NCI-H146 (cell line): ENCODE measurements at regions not wholly inside any gene's neighbourhood (a gene's known extent, or its start where the extent isn't known, plus 50 kb on each side); places are given as distances from the start of the nearest gene placed in this dataset.
"Not testable (repeated sequence)": the region's sequence is repeated elsewhere in the genome, so short reads cannot be mapped to it uniquely, and the experiment has no call there.

Experiments
- DNase-seq: peaks from one replicate; lab custom pipeline; 2025; lab: John Stamatoyannopoulos, UW

- no peak for DNase-seq
Measured at GRCh38 chr2:153532140-153532539, 53.6 kb upstream of the RPRM start.

- DNase-seq, result not testable (repeated sequence)
Measured at GRCh38 chr2:153533803-153534202, 55.2 kb upstream of the RPRM start.

- DNase-seq, result not testable (repeated sequence)
Measured at GRCh38 chr2:153534590-153534989, 56.0 kb upstream of the RPRM start.

- no peak for DNase-seq
Measured at GRCh38 chr2:153536115-153536514, 57.6 kb upstream of the RPRM start.

GRCh38 chr2:153538102-153538501 lies 59.5 kb upstream of the RPRM start:
- not testable (repeated sequence) for DNase-seq

- DNase-seq, result peak; percentile 95
Measured at GRCh38 chr2:153543635-153544071, 65.1 kb upstream of the RPRM start.

GRCh38 chr2:153546358-153546757 lies 67.8 kb upstream of the RPRM start:
- no peak for DNase-seq

- DNase-seq, result no peak
Measured at GRCh38 chr2:153548536-153548935, 70.0 kb upstream of the RPRM start.

GRCh38 chr2:153551698-153552097 lies 73.1 kb upstream of the RPRM start:
- no peak for DNase-seq

GRCh38 chr2:153557211-153557610 lies 78.6 kb upstream of the RPRM start:
- no peak for DNase-seq

GRCh38 chr2:153557714-153558113 lies 79.2 kb upstream of the RPRM start:
- DNase-seq, result no peak

GRCh38 chr2:153558247-153558646 lies 79.7 kb upstream of the RPRM start:
- DNase-seq, result no peak

GRCh38 chr2:153567367-153567766 lies 88.8 kb upstream of the RPRM start:
- DNase-seq, result no peak

GRCh38 chr2:153568105-153568504 lies 89.5 kb upstream of the RPRM start:
- DNase-seq, result no peak

GRCh38 chr2:153575171-153575853 lies 96.8 kb upstream of the RPRM start:
- no peak for DNase-seq

GRCh38 chr2:153584244-153584643 lies 105.7 kb upstream of the RPRM start:
- DNase-seq, result no peak

GRCh38 chr2:153588408-153588807 lies 109.8 kb upstream of the RPRM start:
- no peak for DNase-seq

- DNase-seq, result no peak
Measured at GRCh38 chr2:153589586-153589985, 111.0 kb upstream of the RPRM start.

- DNase-seq, result peak; percentile 74
Measured at GRCh38 chr2:153593086-153593485, 114.5 kb upstream of the RPRM start.

- peak; percentile 61 for DNase-seq
Measured at GRCh38 chr2:153595939-153596338, 117.4 kb upstream of the RPRM start.

- peak; percentile 88 for DNase-seq
Measured at GRCh38 chr2:153601812-153602211, 123.2 kb upstream of the RPRM start.

- DNase-seq, result no peak
Measured at GRCh38 chr2:153604133-153604532, 125.6 kb upstream of the RPRM start.

GRCh38 chr2:153606623-153607022 lies 128.1 kb upstream of the RPRM start:
- DNase-seq, result no peak

- DNase-seq, result no peak
Measured at GRCh38 chr2:153622285-153622684, 143.7 kb upstream of the RPRM start.
